Prostate gland (tissue), 2 donors: ENCODE measurements at regions not wholly inside any gene's neighbourhood (a gene's known extent, or its start where the extent isn't known, plus 50 kb on each side); places are given as distances from the start of the nearest gene placed in this dataset.

Experiments used
- DNase-seq: peaks from one replicate; pipeline ENCODE4 v3.0.0-alpha.2; 2019; ENCODE audit warnings: low spot score
- H3K27ac ChIP-seq, 2 donors: fragments of 200-600 bp; sonication (generic); 2 replicates each; pipeline ENCODE4 v1.5.1; 2017 to 2019
- H3K27me3 ChIP-seq: fragments of 200-600 bp; sonication (generic); replicated peaks from 2 replicates; pipeline ENCODE4 v1.5.1; 2019; ENCODE audit not compliant: insufficient read depth
- H3K36me3 ChIP-seq, 2 donors: fragments of 200-600 bp; sonication (generic); 1 replicate in 1 of 2; 2 replicates in 1 of 2; pipeline versions ENCODE4 v1.5.1 to v1.8.1; 2017 to 2019
- H3K4me1 ChIP-seq: fragments of 200-600 bp; sonication (generic); replicated peaks from 2 replicates; pipeline ENCODE4 v1.5.1; 2019
- H3K4me3 ChIP-seq, 2 donors: fragments of 200-600 bp; sonication (generic); 2 replicates each; pipeline ENCODE4 v1.5.1; 2017 to 2019
- H3K9me3 ChIP-seq: fragments of 200-600 bp; sonication (generic); 2 replicates; pipeline ENCODE4 v1.5.1; 2017
- CTCF ChIP-seq, 4 experiments: fragments of 200-600 bp in 2 of 4; fragments of 450-650 bp in 2 of 4; sonication (generic) in 2 of 4; IDR thresholded peaks; 1 replicate in 3 of 4; 2 replicates in 1 of 4; pipeline ENCODE4 v1.5.1; 2016 to 2019; ENCODE audit warnings: antibody characterized with exemption in 4 of 4, mild to moderate bottlenecking in 2 of 4, moderate library complexity in 2 of 4
- POLR2A ChIP-seq: fragments of 450-650 bp; IDR thresholded peaks from one replicate; pipeline ENCODE4 v1.6.1; 2016; ENCODE audit warnings: antibody characterized with exemption, mild to moderate bottlenecking
- POLR2AphosphoS5 ChIP-seq: sonication (generic); formaldehyde crosslinking; IDR thresholded peaks from one replicate; pipeline ENCODE4 v1.6.1; 2017; ENCODE audit warnings: antibody characterized with exemption
- WGBS: methylation state at CpG from one replicate; pipeline ENCODE4 v1.1.5; 2018; 5-methylcytosine and 5-hydroxymethylcytosine counted together
- intact Hi-C: fragments of 100-400 bp; cut with DNase I; formaldehyde crosslinking; loops from one replicate; pipeline ENCODE4 v1.14.2; 2022

- Histone ChIP-seq H3K27ac (no peak overlapping the region), H3K27me3 (no peaks in the 10 kb centered on the region), H3K36me3 (no peaks in the 10 kb centered on the region), H3K4me3 (no peak overlapping the region), H3K4me1 (no peaks in the 10 kb centered on the region), H3K9me3 (no peaks in the 10 kb centered on the region)
- intact Hi-C loops = no loop called here
- no peak for DNase-seq
- WGBS = 84% methylated on average over 3 of the region's 3 CpGs
- TF ChIP-seq POLR2AphosphoS5 (no peak), POLR2A (no peak), CTCF (IDR thresholded peaks at IDR 0.05) (no peak)
Measured at GRCh38 chr2:7910752-7911151, 771.1 kb upstream of the ID2 start.

- H3K27me3 ChIP-seq = no peaks in the 10 kb centered on the region
- no peaks in the 10 kb centered on the region for H3K36me3 ChIP-seq
- H3K9me3 ChIP-seq = no peaks in the 10 kb centered on the region
- intact Hi-C loops = no loop called here
- TF ChIP-seq POLR2AphosphoS5 = no peak
- TF ChIP-seq CTCF (IDR thresholded peaks at IDR 0.05) = no peak
- TF ChIP-seq POLR2A = no peak
- no peaks in the 10 kb centered on the region for H3K4me1 ChIP-seq
- H3K4me3 ChIP-seq = no peak overlapping the region
- no peak overlapping the region for H3K27ac ChIP-seq
- WGBS = 79% methylated on average over 2 of the region's 2 CpGs
- DNase-seq = no peak
Measured at GRCh38 chr2:7911196-7911595, 770.7 kb upstream of the ID2 start.

- WGBS = 59% methylated on average over 10 of the region's 10 CpGs
- no peak for DNase-seq
Measured at GRCh38 chr2:7913974-7914373, 767.9 kb upstream of the ID2 start.

GRCh38 chr2:7915302-7916091 lies 766.4 kb upstream of the ID2 start:
- Histone ChIP-seq H3K36me3 (no peaks in the 10 kb centered on the region), H3K9me3 (no peaks in the 10 kb centered on the region), H3K4me1 (no peaks in the 10 kb centered on the region), H3K27ac (no peak overlapping the region), H3K27me3 (no peaks in the 10 kb centered on the region), H3K4me3 (no peak overlapping the region)
- no peak for DNase-seq
- 91% methylated on average over 14 of the region's 14 CpGs for whole genome bisulfite sequencing
- TF ChIP-seq CTCF (IDR thresholded peaks at IDR 0.05) (no peak), POLR2AphosphoS5 (no peak), POLR2A (no peak)
- intact Hi-C loops = no loop called here

More at GRCh38 chr2:7913974-7914373, 767.9 kb upstream of the ID2 start:
- H3K27me3 ChIP-seq = no peaks in the 10 kb centered on the region
- no peaks in the 10 kb centered on the region for H3K9me3 ChIP-seq
- intact Hi-C loops = no loop called here
- TF ChIP-seq POLR2A = no peak
- TF ChIP-seq CTCF (IDR thresholded peaks at IDR 0.05) = no peak
- TF ChIP-seq POLR2AphosphoS5 = no peak
- no peaks in the 10 kb centered on the region for H3K4me1 ChIP-seq
- no peak overlapping the region for H3K4me3 ChIP-seq
- no peak overlapping the region for H3K27ac ChIP-seq
- no peaks in the 10 kb centered on the region for H3K36me3 ChIP-seq

- TF ChIP-seq CTCF (IDR thresholded peaks at IDR 0.05) (no peak), POLR2A (no peak), POLR2AphosphoS5 (no peak)
- H3K9me3 ChIP-seq = no peaks in the 10 kb centered on the region
- no peaks in the 10 kb centered on the region for H3K36me3 ChIP-seq
- no peak overlapping the region for H3K27ac ChIP-seq
- H3K4me3 ChIP-seq = no peak overlapping the region
- no peaks in the 10 kb centered on the region for H3K4me1 ChIP-seq
- no peak for DNase-seq
- WGBS = 98% methylated on average over 2 of the region's 2 CpGs
- H3K27me3 ChIP-seq = no peaks in the 10 kb centered on the region
- intact Hi-C loops = no loop called here
Measured at GRCh38 chr2:7916670-7917069, 765.2 kb upstream of the ID2 start.
